ENCODE measurements at regions not wholly inside any gene's neighbourhood (a gene's known extent, or its start where the extent isn't known, plus 50 kb on each side); places are given as distances from the start of the nearest gene placed in this dataset.

- TF ChIP-seq, protein P1, sequence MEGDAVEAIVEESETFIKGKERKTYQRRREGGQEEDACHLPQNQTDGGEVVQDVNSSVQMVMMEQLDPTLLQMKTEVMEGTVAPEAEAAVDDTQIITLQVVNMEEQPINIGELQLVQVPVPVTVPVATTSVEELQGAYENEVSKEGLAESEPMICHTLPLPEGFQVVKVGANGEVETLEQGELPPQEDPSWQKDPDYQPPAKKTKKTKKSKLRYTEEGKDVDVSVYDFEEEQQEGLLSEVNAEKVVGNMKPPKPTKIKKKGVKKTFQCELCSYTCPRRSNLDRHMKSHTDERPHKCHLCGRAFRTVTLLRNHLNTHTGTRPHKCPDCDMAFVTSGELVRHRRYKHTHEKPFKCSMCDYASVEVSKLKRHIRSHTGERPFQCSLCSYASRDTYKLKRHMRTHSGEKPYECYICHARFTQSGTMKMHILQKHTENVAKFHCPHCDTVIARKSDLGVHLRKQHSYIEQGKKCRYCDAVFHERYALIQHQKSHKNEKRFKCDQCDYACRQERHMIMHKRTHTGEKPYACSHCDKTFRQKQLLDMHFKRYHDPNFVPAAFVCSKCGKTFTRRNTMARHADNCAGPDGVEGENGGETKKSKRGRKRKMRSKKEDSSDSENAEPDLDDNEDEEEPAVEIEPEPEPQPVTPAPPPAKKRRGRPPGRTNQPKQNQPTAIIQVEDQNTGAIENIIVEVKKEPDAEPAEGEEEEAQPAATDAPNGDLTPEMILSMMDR (IDR thresholded peaks at IDR 0.05; ENCODE audit: low read depth, low read length), result no peak
- DNase-seq (ENCODE audit: low read depth in 2 of 2), result no peak
Measured at GRCh38 chr18:39513186-39513585, 1947.6 kb upstream of the CELF4 start.

DNA sequence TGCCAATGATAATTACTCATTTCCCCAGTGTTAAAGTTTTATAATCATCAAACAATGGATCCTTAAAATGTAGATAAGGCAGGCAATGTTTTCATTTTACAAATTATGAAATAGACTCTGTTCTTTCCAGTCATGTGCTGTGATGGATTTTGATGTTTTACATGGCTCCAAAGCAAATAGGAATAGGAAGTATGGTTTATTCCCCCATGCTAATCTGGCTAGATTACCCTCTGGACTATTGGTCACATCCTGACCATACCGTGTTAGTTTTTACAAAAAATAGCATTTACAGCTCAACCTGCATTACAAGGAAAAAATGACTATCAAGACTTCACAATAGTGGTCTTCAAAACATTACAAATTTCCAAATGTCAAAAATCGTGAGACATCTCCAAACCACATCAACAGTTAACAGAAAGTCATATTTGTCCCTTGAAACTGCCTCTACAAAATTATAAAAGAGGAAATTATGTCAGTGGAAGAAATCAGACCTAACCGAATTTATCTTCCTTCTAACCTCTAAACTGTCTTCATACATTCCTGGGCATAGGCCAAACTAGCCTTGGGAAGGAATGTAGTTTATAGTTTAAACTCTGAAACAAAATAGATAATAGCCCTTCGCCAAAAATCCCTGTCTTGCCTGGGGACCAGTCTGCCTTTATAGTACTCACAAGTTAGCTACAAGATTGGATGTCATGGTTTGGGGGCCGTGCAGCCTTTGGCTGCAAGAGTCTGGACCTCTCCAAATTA lies 1941.2 kb upstream of the CELF4 start:
- TF ChIP-seq, protein P1 (IDR thresholded peaks at IDR 0.05; ENCODE audit: low read depth, low read length), result no peak
- peak in 1 of 2 donors; percentile 22 for DNase-seq (ENCODE audit: low read depth in 2 of 2)

More at GRCh38 chr18:39513186-39513585, 1947.6 kb upstream of the CELF4 start:
- H3K4me3 ChIP-seq (replicated peaks in 1 of 2; ENCODE audit: low read depth in 2 of 2, low read length in 2 of 2), result no peak overlapping the region

DNA sequence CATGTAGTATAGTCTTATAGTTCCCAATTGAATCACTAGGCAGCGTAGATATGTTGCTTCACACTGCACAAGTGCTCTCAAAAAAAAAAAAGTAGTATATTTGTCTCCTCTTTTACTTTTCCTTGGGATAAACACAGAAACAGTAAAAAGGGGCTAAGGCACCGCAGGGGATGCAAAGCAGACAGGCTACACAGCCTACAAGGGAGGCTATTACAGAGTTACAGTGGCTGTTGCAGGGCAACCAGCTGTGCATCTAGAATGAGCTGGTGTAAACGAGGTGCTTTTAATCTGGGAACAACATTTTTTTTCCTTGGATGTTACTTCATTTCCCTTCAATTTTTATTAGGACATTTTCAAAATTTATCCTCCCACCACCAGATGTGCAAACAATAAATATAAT lies 1934.7 kb upstream of the CELF4 start:
- H3K4me3 ChIP-seq (replicated peaks in 1 of 2; ENCODE audit: low read depth in 2 of 2, low read length in 2 of 2), result no peak overlapping the region
- TF ChIP-seq, protein P1 (IDR thresholded peaks at IDR 0.05; ENCODE audit: low read depth, low read length), result no peak
- DNase-seq (ENCODE audit: low read depth in 2 of 2), result no peak

More for the DNA sequence above, 1941.2 kb upstream of the CELF4 start:
- no peak overlapping the region for H3K4me3 ChIP-seq (replicated peaks in 1 of 2; ENCODE audit: low read depth in 2 of 2, low read length in 2 of 2)

DNA sequence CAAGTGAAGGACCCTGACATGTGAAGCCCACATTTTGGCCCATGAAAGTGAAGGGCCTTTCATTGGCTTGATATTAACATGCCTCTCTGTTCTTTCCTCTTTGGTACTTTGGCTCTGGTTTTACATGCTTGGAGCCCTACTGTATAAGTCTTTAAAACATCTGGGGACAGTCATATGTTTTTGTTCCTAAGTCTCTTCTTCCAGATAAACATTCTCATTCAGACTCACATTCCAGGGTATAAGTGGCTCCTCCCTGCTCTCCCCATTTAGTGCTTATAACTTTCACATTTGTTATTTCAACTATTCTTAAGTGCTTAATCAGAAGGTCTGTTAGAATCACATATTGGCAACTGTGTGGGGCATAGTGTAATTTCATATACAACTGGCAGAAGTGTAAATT lies 1932.2 kb upstream of the CELF4 start:
- no peak for DNase-seq (ENCODE audit: low read depth in 2 of 2)
- no peak overlapping the region for H3K4me3 ChIP-seq (replicated peaks in 1 of 2; ENCODE audit: low read depth in 2 of 2, low read length in 2 of 2)
- TF ChIP-seq, protein P1 (IDR thresholded peaks at IDR 0.05; ENCODE audit: low read depth, low read length), result no peak

DNA sequence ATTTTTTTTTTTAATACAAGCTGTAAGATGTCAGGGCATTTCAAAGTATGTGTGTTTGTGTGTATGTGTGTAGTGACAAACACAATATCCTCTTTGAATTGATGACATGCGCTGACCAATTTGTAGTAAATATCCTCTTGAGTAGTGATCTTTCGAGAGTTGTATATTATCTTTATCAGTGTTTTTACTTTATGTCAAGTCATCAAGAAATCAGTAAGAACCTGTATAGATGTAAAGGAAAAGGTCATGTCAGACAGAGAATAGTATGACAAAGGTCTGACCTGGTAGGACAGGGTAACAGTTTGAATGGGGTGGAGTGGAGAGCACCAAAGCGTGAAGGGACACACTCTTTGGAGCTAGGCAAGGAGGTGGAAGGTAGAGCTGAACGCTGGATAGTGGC lies 1931.4 kb upstream of the CELF4 start:
- TF ChIP-seq, protein P1 (IDR thresholded peaks at IDR 0.05; ENCODE audit: low read depth, low read length), result no peak
- no peak overlapping the region for H3K4me3 ChIP-seq (replicated peaks in 1 of 2; ENCODE audit: low read depth in 2 of 2, low read length in 2 of 2)
- no peak for DNase-seq (ENCODE audit: low read depth in 2 of 2)

- H3K4me3 ChIP-seq (replicated peaks in 1 of 2; ENCODE audit: low read depth in 2 of 2, low read length in 2 of 2), result no peak overlapping the region
- no peak for DNase-seq (ENCODE audit: low read depth in 2 of 2)
- TF ChIP-seq, protein P1 (IDR thresholded peaks at IDR 0.05; ENCODE audit: low read depth, low read length), result no peak
Measured at GRCh38 chr18:39494211-39494896, 1928.8 kb upstream of the CELF4 start.
